SHP77 (cell line): ENCODE measurements at regions not wholly inside any gene's neighbourhood (a gene's known extent, or its start where the extent isn't known, plus 50 kb on each side); places are given as distances from the start of the nearest gene placed in this dataset.
"Not testable (repeated sequence)": the region's sequence is repeated elsewhere in the genome, so short reads cannot be mapped to it uniquely, and the experiment has no call there.

Experiments used
- DNase-seq, 2 experiments: peaks; one replicate each; lab custom pipeline; 2025; lab: John Stamatoyannopoulos, UW

GRCh38 chr5:110923971-110924370, 147.5 kb upstream of the TSLP start:
- no peak for DNase-seq

- no peak for DNase-seq
Observed at GRCh38 chr5:110925398-110925797, 146.1 kb upstream of the TSLP start.

GRCh38 chr5:110925916-110926315, 145.6 kb upstream of the TSLP start:
- DNase-seq, result no peak

- DNase-seq, result no peak
Observed at GRCh38 chr5:110932755-110933488, 138.6 kb upstream of the TSLP start.

- DNase-seq, result no peak
Observed at GRCh38 chr5:110940136-110940535, 131.4 kb upstream of the TSLP start.

- no peak for DNase-seq
Observed at GRCh38 chr5:110945874-110946436, 125.6 kb upstream of the TSLP start.

- DNase-seq, result no peak
Observed at GRCh38 chr5:110951373-110951791, 120.1 kb upstream of the TSLP start.

GRCh38 chr5:110956280-110956912, 115.1 kb upstream of the TSLP start:
- peak; percentile 7 to 44 for DNase-seq

GRCh38 chr5:110956913-110957813, 114.3 kb upstream of the TSLP start:
- DNase-seq, result peak in 1 of 2 experiments; percentile 30

GRCh38 chr5:110957934-110958333, 113.6 kb upstream of the TSLP start:
- DNase-seq, result no peak

GRCh38 chr5:110963495-110963894, 108.0 kb upstream of the TSLP start:
- DNase-seq, result no peak

GRCh38 chr5:110965773-110966581, 105.5 kb upstream of the TSLP start:
- DNase-seq, result no peak

- no peak for DNase-seq
Observed at GRCh38 chr5:110968246-110969005, 103.1 kb upstream of the TSLP start.

GRCh38 chr5:110969502-110969901, 102.0 kb upstream of the TSLP start:
- DNase-seq, result no peak

GRCh38 chr5:110973510-110973909, 98.0 kb upstream of the TSLP start:
- DNase-seq, result no peak

GRCh38 chr5:110977915-110978314, 93.6 kb upstream of the TSLP start:
- no peak for DNase-seq

- peak; percentile 77 to 81 for DNase-seq
Observed at GRCh38 chr5:110985882-110986281, 85.6 kb upstream of the TSLP start.

- not testable (repeated sequence) for DNase-seq
Observed at GRCh38 chr5:110987573-110987972, 83.9 kb upstream of the TSLP start.

- no peak for DNase-seq
Observed at GRCh38 chr5:110996742-110997141, 74.8 kb upstream of the TSLP start.

- DNase-seq, result no peak
Observed at GRCh38 chr5:111002036-111002435, 69.5 kb upstream of the TSLP start.

GRCh38 chr5:111003623-111004022, 67.9 kb upstream of the TSLP start:
- no peak for DNase-seq
